CD4-positive, alpha-beta T cell treated with Interleukin-17A for 1 hour (primary cell): ENCODE measurements at regions not wholly inside any gene's neighbourhood (a gene's known extent, or its start where the extent isn't known, plus 50 kb on each side); places are given as distances from the start of the nearest gene placed in this dataset.

ENCODE experiments used
- DNase-seq: peaks from one replicate; pipeline ENCODE4 v3.0.0-alpha.2; 2020

GRCh38 chr12:98449584-98449983 is 65.8 kb upstream of the TMPO start:
- DNase-seq, result no peak

- DNase-seq, result no peak
These were observed 62.3 kb upstream of the TMPO start for GRCh38 chr12:98453070-98453469.

GRCh38 chr12:98453492-98453891 is 61.9 kb upstream of the TMPO start:
- DNase-seq, result no peak

GRCh38 chr12:98456041-98456440 is 59.3 kb upstream of the TMPO start:
- no peak for DNase-seq

- DNase-seq, result no peak
These were observed 58.5 kb upstream of the TMPO start for GRCh38 chr12:98456576-98457573.

GRCh38 chr12:98464190-98464589 is 51.2 kb upstream of the TMPO start:
- DNase-seq, result no peak

GRCh38 chr12:98465505-98465904 is 49.9 kb upstream of the TMPO start:
- DNase-seq, result no peak
